ENCODE measurements at regions not wholly inside any gene's neighbourhood (a gene's known extent, or its start where the extent isn't known, plus 50 kb on each side); places are given as distances from the start of the nearest gene placed in this dataset.

GRCh38 chr9:11933926-11934325 lies 759.3 kb upstream of the TYRP1 start:
- no peaks in the 10 kb centered on the region for H3K36me3 Mint-ChIP-seq (ENCODE audit: low read depth)
- DNase-seq: no peak
- no peak for ATAC-seq
- no peak for TF ChIP-seq CTCF (IDR thresholded peaks at IDR 0.05)
- ChIA-PET CTCF (no interaction called here), POLR2A (no interaction called here)
- H3K9me3 Mint-ChIP-seq: peaks cover 19% of the 10 kb centered on the region
- H3K27ac Mint-ChIP-seq: no peak overlapping the region
- H3K4me1 Mint-ChIP-seq (ENCODE audit: low read depth): no peaks in the 10 kb centered on the region
- no peaks in the 10 kb centered on the region for H3K27me3 Mint-ChIP-seq
- H3K4me3 Mint-ChIP-seq: no peak overlapping the region
- intact Hi-C loops (cut with micrococcal nuclease): no loop called here

DNA sequence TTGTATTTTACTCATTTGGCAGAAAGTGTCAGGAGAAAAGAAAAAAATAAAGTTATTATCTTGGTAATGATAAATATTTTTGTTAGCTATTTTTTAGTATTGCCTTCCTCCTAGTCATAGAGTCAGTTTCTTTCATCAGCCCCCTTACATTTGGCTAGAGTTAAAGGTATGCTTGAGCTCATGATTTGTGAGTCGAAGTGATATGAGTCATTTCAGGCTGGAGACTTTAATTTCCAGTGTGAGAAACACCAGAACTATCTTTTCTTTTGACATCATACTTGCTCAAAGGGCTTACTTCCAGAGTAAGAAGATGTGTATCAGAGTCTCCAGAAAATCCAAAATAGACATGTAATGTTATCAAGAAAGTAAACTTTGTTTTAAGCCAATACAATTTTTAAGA lies 746.7 kb upstream of the TYRP1 start:
- Mint-ChIP-seq H3K36me3 (ENCODE audit: low read depth) (no peaks in the 10 kb centered on the region), H3K27me3 (no peaks in the 10 kb centered on the region), H3K4me3 (no peak overlapping the region), H3K9me3 (peaks cover 16% of the 10 kb centered on the region), H3K4me1 (ENCODE audit: low read depth) (no peaks in the 10 kb centered on the region), H3K27ac (no peak overlapping the region)
- TF ChIP-seq CTCF (IDR thresholded peaks at IDR 0.05): no peak
- CTCF ChIA-PET: no interaction called here
- intact Hi-C loops (cut with micrococcal nuclease): no loop called here
- ATAC-seq (no peak), DNase-seq (no peak)
- POLR2A ChIA-PET: no interaction called here

DNA sequence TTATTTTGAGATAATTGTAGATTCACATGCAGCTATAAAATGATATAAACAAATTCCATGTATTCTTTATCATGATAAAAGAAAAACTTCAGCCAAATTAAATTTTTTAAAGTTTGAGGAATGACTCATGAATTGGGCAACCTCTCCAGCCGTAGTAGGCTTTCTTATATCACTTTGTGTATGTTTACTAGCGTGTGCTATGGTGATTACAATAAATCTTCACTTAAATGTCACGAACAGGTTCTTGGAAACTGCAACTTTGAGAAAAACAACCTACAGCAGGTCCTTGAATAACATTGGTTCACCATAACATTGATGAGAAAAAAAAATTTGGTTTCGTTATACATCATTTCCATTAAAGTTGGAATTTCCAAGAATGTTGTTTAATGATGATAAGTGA lies 730.9 kb upstream of the TYRP1 start:
- Mint-ChIP-seq H3K4me3 (no peak overlapping the region), H3K9me3 (peaks cover 11% of the 10 kb centered on the region), H3K27me3 (no peaks in the 10 kb centered on the region), H3K4me1 (ENCODE audit: low read depth) (no peaks in the 10 kb centered on the region), H3K36me3 (ENCODE audit: low read depth) (no peaks in the 10 kb centered on the region), H3K27ac (no peak overlapping the region)
- intact Hi-C loops (cut with micrococcal nuclease): no loop called here
- DNase-seq (no peak), ATAC-seq (no peak)
- TF ChIP-seq CTCF (IDR thresholded peaks at IDR 0.05): no peak
- POLR2A ChIA-PET: no interaction called here
- CTCF ChIA-PET: no interaction called here

- CTCF ChIA-PET: no interaction called here
- POLR2A ChIA-PET: no interaction called here
- Mint-ChIP-seq H3K27ac (no peak overlapping the region), H3K36me3 (ENCODE audit: low read depth) (no peaks in the 10 kb centered on the region), H3K27me3 (no peaks in the 10 kb centered on the region), H3K9me3 (peaks cover 10% of the 10 kb centered on the region), H3K4me1 (ENCODE audit: low read depth) (no peaks in the 10 kb centered on the region), H3K4me3 (no peak overlapping the region)
- no peak for TF ChIP-seq CTCF (IDR thresholded peaks at IDR 0.05)
- DNase-seq (no peak), ATAC-seq (no peak)
- intact Hi-C loops (cut with micrococcal nuclease): no loop called here
These were observed 726.4 kb upstream of the TYRP1 start for GRCh38 chr9:11966786-11967185.

- intact Hi-C loops (cut with micrococcal nuclease): no loop called here
These were observed 724.6 kb upstream of the TYRP1 start for GRCh38 chr9:11968631-11969030.

More at GRCh38 chr9:11968631-11969030, 724.6 kb upstream of the TYRP1 start:
- DNase-seq (no peak), ATAC-seq (no peak)
- H3K27me3 Mint-ChIP-seq: no peaks in the 10 kb centered on the region
- no peaks in the 10 kb centered on the region for H3K36me3 Mint-ChIP-seq (ENCODE audit: low read depth)
- ChIA-PET CTCF (no interaction called here), POLR2A (no interaction called here)
- peaks cover 12% of the 10 kb centered on the region for H3K9me3 Mint-ChIP-seq
- H3K4me1 Mint-ChIP-seq (ENCODE audit: low read depth): no peaks in the 10 kb centered on the region
- H3K4me3 Mint-ChIP-seq: no peak overlapping the region
- TF ChIP-seq CTCF (IDR thresholded peaks at IDR 0.05): no peak
- H3K27ac Mint-ChIP-seq: no peak overlapping the region

Measured in activated CD8-positive, alpha-beta T cell treated with anti-CD3 and anti-CD28 coated beads for 36 hours (primary cell).